B cell (primary cell): ENCODE measurements at regions not wholly inside any gene's neighbourhood (a gene's known extent, or its start where the extent isn't known, plus 50 kb on each side); places are given as distances from the start of the nearest gene placed in this dataset.

Experiments used
- ATAC-seq: fragments of 200-7000 bp; cut with Tn5 transposase; one replicate; pipeline ENCODE4 v1.10.0; 2021; ENCODE audit warnings: low read depth, mild to moderate bottlenecking, moderate number of reproducible peaks, moderate library complexity
- CTCF ChIA-PET: fragments of 350-600 bp; sonication (Branson Sonifier 250); formaldehyde crosslinking; loops from one replicate; lab custom pipeline; 2021; ENCODE audit warnings: antibody characterized with exemption, inconsistent platforms; lab: Charles Lee
- POLR2A ChIA-PET: fragments of 350-600 bp; sonication (Branson Sonifier 250); formaldehyde crosslinking; loops from one replicate; lab custom pipeline; 2021; ENCODE audit warnings: antibody characterized with exemption; lab: Charles Lee
- DNase-seq: peaks from one replicate; pipeline ENCODE4 v3.0.0; 2013
- H2AFZ ChIP-seq: 2 replicates; pipeline ENCODE4 v1.6.1; 2012; ENCODE audit warnings: mild to moderate bottlenecking, low read depth, low read length; ENCODE audit not compliant: insufficient read depth, poor library complexity, severe bottlenecking
- H3K27ac ChIP-seq, 2 donors: 1 replicate in 1 of 2; 2 replicates in 1 of 2; pipeline ENCODE4 v1.5.1; 2012 to 2013; ENCODE audit warnings: low read length in 2 of 2, mild to moderate bottlenecking in 2 of 2, moderate library complexity in 1 of 2
- H3K27me3 ChIP-seq, 4 experiments: fragments of 200-600 bp in 1 of 4; sonication (generic) in 1 of 4; replicated peaks in 1 of 4; 1 replicate in 2 of 4; 2 replicates in 2 of 4; pipeline versions ENCODE4 v1.6.1 to v1.7.0; 2013 to 2016; ENCODE audit warnings: low read length in 3 of 4, mild to moderate bottlenecking in 2 of 4, mixed read lengths in 1 of 4, moderate library complexity in 1 of 4; ENCODE audit not compliant: insufficient read depth in 4 of 4, control insufficient read depth in 3 of 4; ENCODE audit errors: control extremely low read depth in 1 of 4
- H3K36me3 ChIP-seq, 2 experiments: replicated peaks in 1 of 2; 1 replicate in 1 of 2; 2 replicates in 1 of 2; pipeline versions ENCODE4 v1.6.1 to v1.7.1; 2013; ENCODE audit warnings: low read length in 1 of 2; ENCODE audit not compliant: insufficient read depth in 2 of 2, control insufficient read depth in 1 of 2; ENCODE audit errors: control extremely low read depth in 1 of 2, extremely low read depth in 1 of 2
- H3K4me1 ChIP-seq, 2 donors: fragments of 200-600 bp in 1 of 2; sonication (generic) in 1 of 2; 1 replicate in 1 of 2; 2 replicates in 1 of 2; pipeline versions ENCODE4 v1.5.1 to v1.6.1; 2013 to 2017; ENCODE audit warnings: low read length in 2 of 2; ENCODE audit not compliant: control insufficient read depth in 2 of 2, insufficient read depth in 2 of 2
- H3K4me2 ChIP-seq: replicated peaks from 2 replicates; pipeline ENCODE3; 2012; ENCODE audit warnings: mild to moderate bottlenecking, low read depth, low read length; ENCODE audit not compliant: poor library complexity, severe bottlenecking
- H3K4me3 ChIP-seq, 5 experiments: fragments of 200-600 bp in 1 of 5; sonication (generic) in 1 of 5; 1 replicate in 3 of 5; 2 replicates in 2 of 5; pipeline versions ENCODE4 v1.5.1 to v1.7.0; 2011 to 2016; ENCODE audit warnings: low read length in 4 of 5, mild to moderate bottlenecking in 4 of 5, low read depth in 2 of 5, control low read depth in 1 of 5, moderate library complexity in 1 of 5; ENCODE audit not compliant: insufficient read depth in 1 of 5; ENCODE audit errors: control extremely low read depth in 1 of 5, extremely low read depth in 1 of 5
- H3K79me2 ChIP-seq: fragments of 200-600 bp; sonication (generic); one replicate; pipeline ENCODE4 v1.6.0; 2016; ENCODE audit warnings: low read length; ENCODE audit not compliant: control insufficient read depth, insufficient read depth
- H3K9ac ChIP-seq: fragments of 200-600 bp; sonication (generic); 2 replicates; pipeline ENCODE4 v1.6.1; 2017; ENCODE audit warnings: mild to moderate bottlenecking, low read length, moderate library complexity
- H3K9me3 ChIP-seq, 3 donors: one replicate each; pipeline versions ENCODE4 v1.6.1 to v1.7.1; 2013; ENCODE audit warnings: low read length in 2 of 3; ENCODE audit not compliant: control insufficient read depth in 2 of 3, insufficient read depth in 1 of 3; ENCODE audit errors: control extremely low read depth in 1 of 3
- H4K20me1 ChIP-seq: 2 replicates; pipeline ENCODE4 v1.6.0; 2012; ENCODE audit warnings: mild to moderate bottlenecking, low read length; ENCODE audit not compliant: insufficient read depth, control insufficient read depth, poor library complexity, severe bottlenecking
- H3K27ac Mint-ChIP-seq: one replicate; pipeline ENCODE4 v1.8.0; 2021; ENCODE audit warnings: mixed read lengths
- H3K27me3 Mint-ChIP-seq: one replicate; pipeline ENCODE4 v1.8.0; 2021; ENCODE audit warnings: mixed read lengths
- H3K4me1 Mint-ChIP-seq: one replicate; pipeline ENCODE4 v1.8.0; 2021; ENCODE audit warnings: mixed read lengths
- H3K4me3 Mint-ChIP-seq: one replicate; pipeline ENCODE4 v1.8.0; 2021; ENCODE audit warnings: mixed read lengths
- H3K9me3 Mint-ChIP-seq: one replicate; pipeline ENCODE4 v1.8.0; 2022; ENCODE audit warnings: mixed read lengths; ENCODE audit not compliant: insufficient read depth
- CTCF ChIP-seq: fragments of 200-600 bp; IDR thresholded peaks from one replicate; pipeline ENCODE4 v1.8.0; 2022; ENCODE audit warnings: antibody characterized with exemption, mild to moderate bottlenecking
- EZH2 ChIP-seq: IDR thresholded peaks from 2 replicates; pipeline ENCODE4 v1.6.1; 2012; ENCODE audit warnings: borderline replicate concordance, low read depth, mild to moderate bottlenecking, moderate library complexity, low read length; ENCODE audit not compliant: insufficient read depth, poor library complexity, severe bottlenecking
- WGBS: methylation state at CpG from one replicate; pipeline ENCODE4 v1.1.5; 2013; ENCODE audit warnings: missing lambda C conversion rate; ENCODE audit not compliant: insufficient coverage; 5-methylcytosine and 5-hydroxymethylcytosine counted together
- intact Hi-C: fragments of 100-400 bp; cut with micrococcal nuclease; formaldehyde crosslinking; loops from one replicate; pipeline ENCODE4 v1.10.0; 2022

DNA sequence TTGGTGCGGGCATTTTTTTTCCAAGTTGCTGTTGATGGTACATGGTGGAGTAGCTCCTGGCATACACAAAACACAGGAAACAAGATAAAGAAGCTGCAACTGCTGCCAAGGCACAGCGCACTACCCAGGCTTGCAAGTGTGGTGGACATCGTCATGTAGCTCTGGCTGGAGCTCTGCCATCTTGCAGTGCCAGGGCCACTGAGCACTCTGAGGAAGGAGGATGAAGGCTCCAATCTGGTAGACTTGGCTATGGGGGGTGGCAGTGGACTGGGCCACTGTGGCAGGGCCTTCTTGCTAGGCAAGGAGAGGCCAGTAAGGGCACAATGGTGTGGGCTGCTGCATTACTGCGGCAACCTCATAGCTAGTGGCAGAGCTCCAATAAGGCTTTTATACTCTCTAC, 263.5 kb downstream of the CENPW start:
- no peaks in the 10 kb centered on the region for H3K27me3 ChIP-seq
- H3K4me2 ChIP-seq = no peak overlapping the region
- Mint-ChIP-seq H3K4me3 (no peak overlapping the region), H3K9me3 (no peaks in the 10 kb centered on the region), H3K4me1 (no peaks in the 10 kb centered on the region), H3K27ac (no peak overlapping the region), H3K27me3 (no peaks in the 10 kb centered on the region)
- H3K79me2 ChIP-seq = no peaks in the 10 kb centered on the region
- no peaks in the 10 kb centered on the region for H3K4me1 ChIP-seq
- H2AFZ ChIP-seq = no peak overlapping the region
- no peaks in the 10 kb centered on the region for H4K20me1 ChIP-seq
- no peak for TF ChIP-seq EZH2
- TF ChIP-seq CTCF = no peak
- peaks cover 0 to 4% (median 0%) of the 10 kb centered on the region in 3 donors for H3K9me3 ChIP-seq
- H3K9ac ChIP-seq = no peak overlapping the region
- H3K36me3 ChIP-seq = no peaks in the 10 kb centered on the region
- 100% methylated on average over 2 of the region's 4 CpGs for WGBS
- H3K27ac ChIP-seq = no peak overlapping the region
- DNase-seq (no peak), ATAC-seq (no peak)
- POLR2A ChIA-PET = no interaction called here
- CTCF ChIA-PET = no interaction called here
- H3K4me3 ChIP-seq = no peak overlapping the region
- intact Hi-C loops = no loop called here

- intact Hi-C loops = no loop called here
- ChIA-PET CTCF (no interaction called here), POLR2A (no interaction called here)
- H3K79me2 ChIP-seq = no peaks in the 10 kb centered on the region
- Mint-ChIP-seq H3K4me1 (no peaks in the 10 kb centered on the region), H3K27ac (no peak overlapping the region), H3K9me3 (no peaks in the 10 kb centered on the region), H3K27me3 (no peaks in the 10 kb centered on the region), H3K4me3 (no peak overlapping the region)
- no peak for DNase-seq
- no peak for TF ChIP-seq CTCF
- TF ChIP-seq EZH2 = no peak
- no peak overlapping the region for H3K4me3 ChIP-seq
- no peak overlapping the region for H3K4me2 ChIP-seq
- no peak overlapping the region for H3K9ac ChIP-seq
- no peaks in the 10 kb centered on the region for H4K20me1 ChIP-seq
- H3K27ac ChIP-seq = no peak overlapping the region
- no peak for ATAC-seq
- no peak overlapping the region for H2AFZ ChIP-seq
- no peaks in the 10 kb centered on the region for H3K36me3 ChIP-seq
- peaks cover 0 to 4% (median 0%) of the 10 kb centered on the region in 3 donors for H3K9me3 ChIP-seq
- no peaks in the 10 kb centered on the region for H3K4me1 ChIP-seq
- no peaks in the 10 kb centered on the region for H3K27me3 ChIP-seq
Measured at GRCh38 chr6:126605089-126605488, 265.2 kb downstream of the CENPW start.
